ACC112 (cell line): ENCODE measurements at regions not wholly inside any gene's neighbourhood (a gene's known extent, or its start where the extent isn't known, plus 50 kb on each side); places are given as distances from the start of the nearest gene placed in this dataset.

ENCODE experiments used
- H2AFZ ChIP-seq: fragments of 200-600 bp; sonication (generic); one replicate; pipeline ENCODE4 v1.6.0; 2017; ENCODE audit warnings: antibody characterized with exemption, low read length; ENCODE audit not compliant: unreplicated experiment
- H3K27ac ChIP-seq: fragments of 200-600 bp; sonication (generic); 2 replicates; pipeline ENCODE4 v1.5.1; 2014; ENCODE audit warnings: low read depth, mild to moderate bottlenecking, antibody characterized with exemption, low read length, moderate library complexity
- H3K27me3 ChIP-seq: fragments of 200-600 bp; sonication (generic); 2 replicates; pipeline ENCODE4 v1.6.1; 2014; ENCODE audit warnings: mild to moderate bottlenecking, antibody characterized with exemption, low read length, moderate library complexity, mixed read lengths; ENCODE audit not compliant: insufficient read depth
- H3K36me3 ChIP-seq: fragments of 200-600 bp; sonication (generic); 2 replicates; pipeline ENCODE4 v1.6.1; 2016; ENCODE audit warnings: mild to moderate bottlenecking, antibody characterized with exemption, low read length, moderate library complexity, mixed read lengths; ENCODE audit not compliant: insufficient read depth
- H3K4me1 ChIP-seq: fragments of 200-600 bp; sonication (generic); one replicate; pipeline ENCODE4 v1.6.1; 2016; ENCODE audit warnings: low read length, mixed read lengths; ENCODE audit not compliant: insufficient read depth, unreplicated experiment, control insufficient read depth
- H3K4me3 ChIP-seq: fragments of 200-600 bp; sonication (generic); 2 replicates; pipeline ENCODE4 v1.5.1; 2014; ENCODE audit warnings: mild to moderate bottlenecking, low read depth, low read length
- H3K79me2 ChIP-seq: fragments of 200-600 bp; sonication (generic); one replicate; pipeline ENCODE4 v1.6.0; 2016; ENCODE audit warnings: low read length; ENCODE audit not compliant: control insufficient read depth, unreplicated experiment, insufficient read depth

DNA sequence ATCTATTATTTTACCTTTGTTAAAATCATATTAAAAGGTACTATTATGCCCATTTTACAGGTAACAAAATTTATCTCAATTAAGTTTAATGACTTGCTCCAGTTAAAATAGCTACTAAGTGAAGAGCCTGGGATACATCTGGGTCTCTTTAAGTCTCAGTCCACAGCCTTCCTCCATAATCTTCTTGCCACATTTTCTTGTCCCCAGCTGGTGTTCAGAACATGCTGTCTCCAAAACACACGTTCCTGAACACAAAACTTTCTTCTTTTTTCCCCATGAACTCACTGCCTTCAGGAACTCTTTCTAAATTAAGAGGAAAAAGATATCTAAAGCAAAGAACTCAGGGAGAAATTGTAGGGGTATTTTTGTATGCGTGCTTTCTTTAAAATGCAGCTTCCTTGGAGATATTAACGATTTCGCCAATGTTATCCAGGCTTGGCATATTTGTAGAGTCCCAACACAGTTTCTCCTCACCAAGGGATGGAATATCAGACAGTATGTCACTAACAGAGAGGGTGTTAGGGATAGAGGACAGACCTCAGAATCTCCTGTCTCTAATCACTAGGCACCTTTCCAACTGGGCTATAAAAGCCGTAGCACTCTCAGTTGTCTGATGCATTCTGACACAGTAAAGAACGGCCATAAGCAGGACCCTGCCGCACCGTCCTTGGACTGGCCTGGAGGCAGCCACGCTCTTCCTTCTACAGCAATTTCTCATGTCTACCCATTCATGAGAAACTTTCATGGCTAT lies 232.8 kb upstream of the BLID start:
- peaks cover 13% of the 10 kb centered on the region for H3K4me1 ChIP-seq
- H2AFZ ChIP-seq, result no peak overlapping the region
- H3K36me3 ChIP-seq, result no peaks in the 10 kb centered on the region
- no peaks in the 10 kb centered on the region for H3K79me2 ChIP-seq
- no peak overlapping the region for H3K27ac ChIP-seq
- H3K4me3 ChIP-seq, result no peak overlapping the region
- H3K27me3 ChIP-seq, result no peaks in the 10 kb centered on the region

DNA sequence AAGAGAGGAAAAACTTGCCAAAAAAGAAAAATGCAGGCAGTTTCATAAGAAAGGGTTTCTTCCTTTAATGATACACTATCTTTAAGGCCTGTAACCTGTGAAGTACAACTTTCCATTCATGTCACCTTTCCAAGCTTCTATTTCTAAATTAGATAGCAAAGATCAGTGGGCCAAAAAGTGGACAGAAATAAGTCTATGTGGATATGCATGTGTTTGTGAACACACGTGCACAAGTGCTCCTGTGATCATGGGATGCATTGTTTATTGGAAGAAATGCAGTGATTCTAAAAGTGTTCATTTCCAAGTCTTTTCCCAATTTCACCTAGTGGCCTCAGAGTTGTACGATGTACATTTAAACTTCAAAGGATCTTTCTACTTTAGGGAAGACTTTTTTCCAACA lies 230.0 kb upstream of the BLID start:
- no peaks in the 10 kb centered on the region for H3K27me3 ChIP-seq
- H3K79me2 ChIP-seq, result no peaks in the 10 kb centered on the region

DNA sequence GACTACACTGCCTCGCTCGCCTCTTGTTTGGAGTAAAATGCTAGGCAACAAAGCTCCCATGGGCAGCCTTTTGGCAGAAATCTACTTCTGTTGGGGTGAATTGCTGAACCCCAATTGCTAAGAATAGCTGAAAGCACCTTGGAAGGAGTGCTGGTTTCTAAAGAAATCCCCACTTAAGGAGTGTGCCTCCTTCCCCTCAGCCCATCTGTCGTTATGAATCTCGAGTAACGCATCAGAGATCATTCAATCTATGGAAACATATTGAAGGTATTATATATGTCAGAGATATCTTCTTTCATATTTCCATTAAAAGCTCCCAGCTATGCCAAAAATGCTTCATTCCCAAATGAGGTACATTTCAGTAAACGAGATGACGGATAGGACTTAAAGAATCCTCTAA lies 229.6 kb upstream of the BLID start:
- Histone ChIP-seq H2AFZ (no peak overlapping the region), H3K36me3 (no peaks in the 10 kb centered on the region), H3K79me2 (no peaks in the 10 kb centered on the region), H3K4me3 (no peak overlapping the region), H3K27me3 (no peaks in the 10 kb centered on the region), H3K27ac (no peak overlapping the region), H3K4me1 (peaks cover 39% of the 10 kb centered on the region)

More for the DNA sequence above, 230.0 kb upstream of the BLID start:
- Histone ChIP-seq H3K4me3 (no peak overlapping the region), H3K4me1 (peaks cover 35% of the 10 kb centered on the region), H3K27ac (no peak overlapping the region), H3K36me3 (no peaks in the 10 kb centered on the region), H2AFZ (no peak overlapping the region)

DNA sequence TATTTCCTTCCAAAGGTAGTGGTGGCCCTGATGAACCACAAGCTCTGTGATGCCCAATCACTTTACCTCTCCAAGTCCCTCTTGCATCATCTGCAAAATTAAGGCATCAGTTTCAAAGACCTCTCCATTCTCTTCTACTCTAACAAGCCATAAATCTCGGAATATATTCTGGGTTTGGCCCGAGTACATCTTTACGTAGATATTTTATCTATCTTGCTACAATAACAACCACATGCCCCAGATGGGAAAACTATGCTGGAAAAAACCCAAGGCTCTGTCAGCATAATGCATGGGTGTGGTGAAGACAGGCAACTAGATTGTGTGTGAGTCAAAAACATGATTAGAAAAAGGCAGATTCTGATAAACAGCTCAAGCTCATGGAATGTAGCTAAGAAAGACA lies 228.2 kb upstream of the BLID start:
- Histone ChIP-seq H3K79me2 (no peaks in the 10 kb centered on the region), H3K4me3 (no peak overlapping the region), H3K36me3 (no peaks in the 10 kb centered on the region), H3K27me3 (no peaks in the 10 kb centered on the region), H2AFZ (peak overlapping the region; percentile 43), H3K4me1 (peaks cover 40% of the 10 kb centered on the region), H3K27ac (peak overlapping the region; percentile 62)

DNA sequence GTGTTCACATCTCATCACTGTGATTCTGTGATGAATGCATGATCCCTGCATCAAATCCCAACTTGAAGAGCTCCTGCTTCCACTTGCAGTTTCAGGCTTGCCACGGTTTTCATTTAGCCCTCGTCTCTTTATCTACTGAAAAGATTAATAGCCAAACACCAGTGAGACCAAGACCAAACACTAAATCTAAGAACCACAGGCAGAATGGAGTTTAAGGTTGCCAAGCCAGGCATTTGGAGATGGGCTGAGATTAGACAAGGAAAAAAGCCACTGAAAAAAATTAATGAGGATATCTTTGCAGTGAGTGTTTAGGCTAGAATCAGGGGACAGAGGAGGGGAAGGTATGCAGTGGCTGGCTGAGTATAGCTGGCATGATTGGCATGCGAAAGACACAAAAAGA lies 227.2 kb upstream of the BLID start:
- no peak overlapping the region for H2AFZ ChIP-seq
- no peaks in the 10 kb centered on the region for H3K36me3 ChIP-seq
- peaks cover 40% of the 10 kb centered on the region for H3K4me1 ChIP-seq
- no peak overlapping the region for H3K27ac ChIP-seq
- H3K79me2 ChIP-seq, result no peaks in the 10 kb centered on the region
- no peaks in the 10 kb centered on the region for H3K27me3 ChIP-seq
- H3K4me3 ChIP-seq, result no peak overlapping the region

DNA sequence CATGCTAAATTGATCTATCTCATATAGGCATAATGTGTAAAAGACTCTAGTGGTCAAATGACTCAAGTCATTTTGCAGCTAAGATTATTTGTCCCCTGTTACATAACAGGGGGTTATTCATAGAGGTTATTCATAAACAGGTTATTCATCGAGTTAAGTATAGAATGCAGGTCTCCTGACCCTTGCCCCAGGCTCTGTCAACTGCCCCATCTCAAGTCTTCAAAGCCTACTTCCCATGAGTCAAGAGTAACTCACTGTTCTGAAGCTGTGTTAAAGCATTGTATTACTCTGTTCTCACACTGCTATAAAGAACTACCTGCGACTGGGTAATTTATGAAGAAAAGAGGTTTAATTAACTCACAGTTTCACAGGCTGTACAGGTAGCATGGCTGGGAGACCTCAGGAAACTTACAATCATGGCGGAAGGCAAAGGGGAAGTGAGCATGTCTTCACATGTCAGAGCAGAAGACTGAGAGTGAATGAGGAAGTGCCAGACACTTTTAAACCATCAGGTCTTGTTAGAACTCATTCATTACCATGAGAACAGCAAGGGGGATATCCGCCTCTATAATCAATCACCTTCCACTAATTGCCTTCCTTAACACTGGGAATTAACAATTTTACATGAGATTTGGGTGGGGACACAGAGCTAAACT lies 226.2 kb upstream of the BLID start:
- no peak overlapping the region for H3K27ac ChIP-seq
- no peaks in the 10 kb centered on the region for H3K27me3 ChIP-seq
- no peak overlapping the region for H2AFZ ChIP-seq
- H3K4me3 ChIP-seq, result no peak overlapping the region
- H3K79me2 ChIP-seq, result no peaks in the 10 kb centered on the region
- peaks cover 40% of the 10 kb centered on the region for H3K4me1 ChIP-seq
- no peaks in the 10 kb centered on the region for H3K36me3 ChIP-seq

DNA sequence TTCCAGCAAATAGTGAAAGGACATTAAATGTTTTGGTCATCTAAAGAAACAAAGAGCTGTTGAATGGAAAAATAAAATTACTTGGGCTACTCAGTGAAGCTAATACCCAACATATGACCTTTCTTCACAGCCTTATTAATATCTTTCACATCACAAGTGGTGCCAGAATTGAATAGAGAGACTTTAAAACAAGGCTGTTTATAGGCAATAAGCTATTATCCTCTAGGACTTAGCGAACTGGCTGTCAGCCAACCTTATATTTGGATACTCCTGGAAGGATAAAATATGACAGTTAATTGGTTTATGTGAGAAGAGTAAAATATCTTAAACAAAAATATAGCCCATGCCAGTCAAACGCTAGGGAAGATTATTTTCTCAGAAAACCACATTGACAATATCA lies 225.5 kb upstream of the BLID start:
- Histone ChIP-seq H3K4me3 (no peak overlapping the region), H2AFZ (no peak overlapping the region), H3K36me3 (no peaks in the 10 kb centered on the region), H3K27ac (no peak overlapping the region), H3K4me1 (peaks cover 40% of the 10 kb centered on the region), H3K27me3 (no peaks in the 10 kb centered on the region), H3K79me2 (no peaks in the 10 kb centered on the region)

DNA sequence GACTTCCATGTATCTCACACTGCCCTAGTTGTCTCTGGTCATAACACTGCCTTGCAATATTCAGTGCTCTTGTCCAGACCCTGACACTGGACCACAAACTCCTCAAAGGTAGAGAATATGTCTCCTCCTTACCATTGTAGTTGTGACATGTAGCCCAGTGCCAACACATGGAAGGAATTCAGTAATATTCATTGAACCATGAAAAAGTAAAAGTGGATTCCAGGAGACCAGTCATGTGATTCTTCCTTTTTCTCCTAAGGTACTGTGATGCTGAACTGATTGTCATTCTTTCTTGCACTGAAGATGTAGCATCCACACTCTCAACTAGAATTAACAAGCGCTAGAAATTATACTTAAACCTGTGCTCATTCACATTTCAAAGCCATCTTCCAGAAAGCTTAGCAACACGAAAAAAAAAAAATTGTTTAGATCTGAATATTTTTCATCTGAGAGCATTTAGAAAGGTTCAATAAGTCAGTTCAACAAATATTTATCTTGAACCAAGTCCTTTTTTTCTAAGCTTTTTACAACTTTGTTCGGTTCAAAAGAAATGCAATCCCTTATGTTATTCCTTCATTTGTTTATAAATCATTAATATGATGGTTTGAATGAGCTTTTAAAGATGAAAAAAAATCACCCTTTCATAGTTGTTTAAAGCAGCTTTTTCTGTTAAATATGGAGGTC lies 224.7 kb upstream of the BLID start:
- Histone ChIP-seq H2AFZ (no peak overlapping the region), H3K27me3 (no peaks in the 10 kb centered on the region), H3K4me3 (no peak overlapping the region)

DNA sequence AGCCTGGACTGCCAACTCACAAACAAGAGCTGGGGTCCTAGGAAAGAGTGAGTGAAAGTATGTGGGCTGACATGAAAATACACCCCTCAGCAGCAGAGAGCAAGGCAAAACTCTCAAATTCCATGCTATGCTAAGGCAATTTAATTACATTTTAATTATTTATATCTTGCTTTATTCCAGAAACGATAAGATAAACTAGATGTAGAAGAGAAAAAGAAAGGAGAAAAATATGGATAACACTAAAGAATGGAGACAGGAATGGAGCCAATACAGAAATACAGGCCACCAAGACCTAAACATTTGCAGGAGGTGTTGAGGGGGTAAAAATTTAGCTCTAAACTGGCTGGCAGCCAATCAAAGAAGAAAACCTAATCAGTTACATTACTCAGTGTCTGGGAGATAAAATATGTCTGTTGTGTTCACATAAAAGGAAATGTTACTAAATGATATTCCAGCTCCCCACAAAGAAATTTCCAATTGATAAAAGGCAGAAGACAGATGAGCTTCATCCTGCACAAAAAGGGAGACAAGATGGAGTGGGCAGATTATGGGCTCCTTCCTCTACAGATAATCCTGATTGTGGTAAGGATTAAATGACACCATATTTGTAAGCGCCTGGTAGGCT lies 223.5 kb upstream of the BLID start:
- no peak overlapping the region for H3K4me3 ChIP-seq
- H2AFZ ChIP-seq, result no peak overlapping the region
- no peaks in the 10 kb centered on the region for H3K36me3 ChIP-seq
- no peaks in the 10 kb centered on the region for H3K27me3 ChIP-seq
- peaks cover 37% of the 10 kb centered on the region for H3K4me1 ChIP-seq
- H3K27ac ChIP-seq, result no peak overlapping the region
- H3K79me2 ChIP-seq, result no peaks in the 10 kb centered on the region

More for the DNA sequence above, 224.7 kb upstream of the BLID start:
- no peaks in the 10 kb centered on the region for H3K79me2 ChIP-seq
- H3K27ac ChIP-seq, result no peak overlapping the region
- no peaks in the 10 kb centered on the region for H3K36me3 ChIP-seq
- H3K4me1 ChIP-seq, result peaks cover 40% of the 10 kb centered on the region

DNA sequence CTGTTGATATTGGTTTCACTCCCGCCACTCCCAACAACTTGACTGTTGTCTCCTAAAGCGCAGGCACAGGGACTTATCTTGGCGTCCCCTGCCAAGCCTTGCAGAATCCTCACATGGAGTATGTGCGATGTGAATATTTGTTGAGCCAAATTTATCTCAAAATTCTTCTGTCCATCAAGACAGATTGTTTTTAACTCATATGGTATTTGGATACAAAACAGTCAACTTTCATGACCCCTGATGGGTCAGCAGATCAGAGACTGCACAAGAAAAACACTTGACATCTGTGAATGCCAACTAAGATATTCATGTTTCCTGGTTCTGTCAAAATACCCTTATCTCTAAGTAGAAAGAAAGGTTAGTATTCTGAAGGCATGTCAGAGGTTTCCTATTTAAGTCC lies 221.7 kb upstream of the BLID start:
- H3K79me2 ChIP-seq, result no peaks in the 10 kb centered on the region
- H3K27ac ChIP-seq, result no peak overlapping the region
- H3K4me3 ChIP-seq, result no peak overlapping the region
- H3K36me3 ChIP-seq, result no peaks in the 10 kb centered on the region
- peaks cover 3% of the 10 kb centered on the region; the same call in 1 of the 2 replicates for H3K27me3 ChIP-seq
- no peak overlapping the region for H2AFZ ChIP-seq
- peaks cover 22% of the 10 kb centered on the region for H3K4me1 ChIP-seq
